ENCODE measurements at regions not wholly inside any gene's neighbourhood (a gene's known extent, or its start where the extent isn't known, plus 50 kb on each side); places are given as distances from the start of the nearest gene placed in this dataset.
A peak's percentile ranks its signal among the peaks of the same experiment; 100 is the strongest.

GRCh38 chr7:142685877-142686508, 63.3 kb upstream of the PRSS1 start:
- DNase-seq (ENCODE audit: low read depth): no peak
- TF ChIP-seq CTCF (IDR thresholded peaks at IDR 0.05; ENCODE audit: insufficient read depth, low read depth, low read length, missing control alignments): no peak
- no peak overlapping the region for H3K4me3 ChIP-seq (ENCODE audit: low read depth, low read length)

- TF ChIP-seq CTCF (IDR thresholded peaks at IDR 0.05; ENCODE audit: insufficient read depth, low read depth, low read length, missing control alignments): no peak
- no peak for DNase-seq (ENCODE audit: low read depth)
- no peak overlapping the region for H3K4me3 ChIP-seq (ENCODE audit: low read depth, low read length)
These were observed 67.8 kb upstream of the PRSS1 start for GRCh38 chr7:142681314-142682092.

GRCh38 chr7:142671506-142671905, 77.8 kb upstream of the PRSS1 start:
- DNase-seq (ENCODE audit: low read depth): no peak

GRCh38 chr7:142670511-142670910, 78.8 kb upstream of the PRSS1 start:
- no peak for TF ChIP-seq CTCF (IDR thresholded peaks at IDR 0.05; ENCODE audit: insufficient read depth, low read depth, low read length, missing control alignments)
- no peak for DNase-seq (ENCODE audit: low read depth)
- no peak overlapping the region for H3K4me3 ChIP-seq (ENCODE audit: low read depth, low read length)

More at GRCh38 chr7:142671506-142671905, 77.8 kb upstream of the PRSS1 start:
- H3K4me3 ChIP-seq (ENCODE audit: low read depth, low read length): no peak overlapping the region
- TF ChIP-seq CTCF (IDR thresholded peaks at IDR 0.05; ENCODE audit: insufficient read depth, low read depth, low read length, missing control alignments): no peak

- TF ChIP-seq CTCF (IDR thresholded peaks at IDR 0.05; ENCODE audit: insufficient read depth, low read depth, low read length, missing control alignments): peak; percentile 26
- peak; percentile 18 for DNase-seq (ENCODE audit: low read depth)
- no peak overlapping the region for H3K4me3 ChIP-seq (ENCODE audit: low read depth, low read length)
These were observed 80.1 kb upstream of the PRSS1 start for GRCh38 chr7:142669074-142669654.

GRCh38 chr7:142668495-142668894, 80.8 kb upstream of the PRSS1 start:
- H3K4me3 ChIP-seq (ENCODE audit: low read depth, low read length): no peak overlapping the region
- DNase-seq (ENCODE audit: low read depth): no peak
- no peak for TF ChIP-seq CTCF (IDR thresholded peaks at IDR 0.05; ENCODE audit: insufficient read depth, low read depth, low read length, missing control alignments)

Measured in GM12865 (cell line).